WTC11 (cell line): ENCODE measurements at regions not wholly inside any gene's neighbourhood (a gene's known extent, or its start where the extent isn't known, plus 50 kb on each side); places are given as distances from the start of the nearest gene placed in this dataset.

Experiments used
- ATAC-seq: fragments of 200-7000 bp; cut with Tn5 transposase; 2 replicates; pipeline ENCODE4 v1.10.0; 2021; ENCODE audit warnings: mild to moderate bottlenecking, moderate library complexity
- CTCF ChIA-PET: fragments of 300-600 bp; sonication (Branson Sonifier 250); formaldehyde crosslinking; loops from one replicate; lab custom pipeline; 2021; ENCODE audit warnings: antibody characterized with exemption; lab: Charles Lee
- POLR2A ChIA-PET: fragments of 350-600 bp; sonication (Branson Sonifier 250); formaldehyde crosslinking; loops from one replicate; lab custom pipeline; 2021; ENCODE audit warnings: antibody characterized with exemption; lab: Charles Lee
- DNase-seq: peaks from one replicate; pipeline ENCODE4 v3.0.0; 2021; ENCODE audit warnings: low spot score
- H3K27ac Mint-ChIP-seq: 2 replicates; pipeline ENCODE4 v1.8.0; 2021; ENCODE audit warnings: mixed read lengths
- H3K27me3 Mint-ChIP-seq: 2 replicates; pipeline ENCODE4 v1.8.0; 2021; ENCODE audit warnings: low read depth, mild to moderate bottlenecking, moderate library complexity, mixed read lengths
- H3K36me3 Mint-ChIP-seq: 2 replicates; pipeline ENCODE4 v1.8.0; 2021; ENCODE audit warnings: mixed read lengths
- H3K4me1 Mint-ChIP-seq: 2 replicates; pipeline ENCODE4 v1.8.0; 2022; ENCODE audit warnings: mixed read lengths
- H3K4me3 Mint-ChIP-seq: 2 replicates; pipeline ENCODE4 v1.8.0; 2021; ENCODE audit warnings: mild to moderate bottlenecking, moderate library complexity, mixed read lengths
- H3K9me3 Mint-ChIP-seq: 2 replicates; pipeline ENCODE4 v1.8.0; 2021; ENCODE audit warnings: mixed read lengths
- AFF4 ChIP-seq: sonication (generic); formaldehyde crosslinking; IDR thresholded peaks from 2 replicates; pipeline ENCODE4 v1.8.1; 2023; ENCODE audit warnings: mild to moderate bottlenecking, missing genetic modification reagents, borderline replicate concordance
- ATF6 ChIP-seq: sonication (generic); formaldehyde crosslinking; IDR thresholded peaks from 2 replicates; pipeline ENCODE4 v1.8.1; 2023; ENCODE audit warnings: mild to moderate bottlenecking, missing genetic modification reagents
- CDX4 ChIP-seq: fragments of 250-450 bp; sonication (Bioruptor Pico); IDR thresholded peaks from 2 replicates; pipeline ENCODE4 v1.9.0; 2021; ENCODE audit warnings: moderate library complexity, mild to moderate bottlenecking, inconsistent platforms, borderline replicate concordance
- CTCF ChIP-seq: fragments of 200-600 bp; IDR thresholded peaks from 2 replicates; pipeline ENCODE4 v1.8.0; 2022; ENCODE audit warnings: antibody characterized with exemption
- E2F5 ChIP-seq: sonication (generic); formaldehyde crosslinking; IDR thresholded peaks from 2 replicates; pipeline ENCODE4 v1.8.1; 2022; ENCODE audit warnings: mild to moderate bottlenecking, moderate library complexity, missing genetic modification reagents
- ERG ChIP-seq: fragments of 250-450 bp; sonication (Bioruptor Pico); IDR thresholded peaks from 2 replicates; pipeline ENCODE4 v1.8.0; 2021; ENCODE audit warnings: mild to moderate bottlenecking
- ETV6 ChIP-seq: sonication (generic); formaldehyde crosslinking; IDR thresholded peaks from 2 replicates; pipeline ENCODE4 v1.8.1; 2022; ENCODE audit warnings: mild to moderate bottlenecking, missing genetic modification reagents
- FOXP4 ChIP-seq: sonication (generic); formaldehyde crosslinking; IDR thresholded peaks from 2 replicates; pipeline ENCODE4 v1.8.0; 2022; ENCODE audit warnings: mild to moderate bottlenecking, missing genetic modification reagents
- GABPB1 ChIP-seq: sonication (generic); formaldehyde crosslinking; IDR thresholded peaks from 2 replicates; pipeline ENCODE4 v1.8.1; 2023; ENCODE audit warnings: mild to moderate bottlenecking, missing genetic modification reagents
- KAT7 ChIP-seq: sonication (generic); formaldehyde crosslinking; IDR thresholded peaks from 2 replicates; pipeline ENCODE4 v1.8.1; 2023; ENCODE audit warnings: missing genetic modification reagents, mild to moderate bottlenecking, borderline replicate concordance
- MYBL2 ChIP-seq: sonication (generic); formaldehyde crosslinking; IDR thresholded peaks from 2 replicates; pipeline ENCODE4 v1.8.1; 2023; ENCODE audit warnings: mild to moderate bottlenecking, moderate library complexity, missing genetic modification reagents
- NFE2L1 ChIP-seq: sonication (generic); formaldehyde crosslinking; IDR thresholded peaks from 2 replicates; pipeline ENCODE4 v1.8.1; 2023; ENCODE audit warnings: missing genetic modification reagents
- OVOL2 ChIP-seq: fragments of 250-450 bp; sonication (Bioruptor Pico); IDR thresholded peaks from 2 replicates; pipeline ENCODE4 v1.9.0; 2021; ENCODE audit warnings: mild to moderate bottlenecking, borderline replicate concordance
- SOX15 ChIP-seq: fragments of 250-450 bp; sonication (Bioruptor Pico); IDR thresholded peaks from 2 replicates; pipeline ENCODE4 v1.9.0; 2021; ENCODE audit warnings: mild to moderate bottlenecking
- TCF7 ChIP-seq: sonication (generic); formaldehyde crosslinking; IDR thresholded peaks from 2 replicates; pipeline ENCODE4 v1.8.0; 2022; ENCODE audit warnings: mild to moderate bottlenecking, low read depth, missing genetic modification reagents, moderate library complexity
- TEAD1 ChIP-seq: sonication (generic); formaldehyde crosslinking; IDR thresholded peaks from 2 replicates; pipeline ENCODE4 v1.8.0; 2022; ENCODE audit warnings: mild to moderate bottlenecking, missing genetic modification reagents
- ZBTB21 ChIP-seq: sonication (generic); formaldehyde crosslinking; IDR thresholded peaks from 2 replicates; pipeline ENCODE4 v1.8.1; 2023; ENCODE audit warnings: mild to moderate bottlenecking, missing genetic modification reagents, borderline replicate concordance
- ZNF232 ChIP-seq: sonication (generic); formaldehyde crosslinking; IDR thresholded peaks from 2 replicates; pipeline ENCODE4 v1.8.0; 2022; ENCODE audit warnings: mild to moderate bottlenecking, missing genetic modification reagents
- ZNF317 ChIP-seq: sonication (generic); formaldehyde crosslinking; IDR thresholded peaks from 2 replicates; pipeline ENCODE4 v1.8.1; 2023; ENCODE audit warnings: low read depth, mild to moderate bottlenecking, moderate library complexity, missing genetic modification reagents, borderline replicate concordance
- ZNF671 ChIP-seq: fragments of 250-450 bp; sonication (Bioruptor Pico); IDR thresholded peaks from 2 replicates; pipeline ENCODE4 v1.8.0; 2021; ENCODE audit warnings: mild to moderate bottlenecking
- TF ChIP-seq, protein P1 (sequence below): sonication (generic); formaldehyde crosslinking; IDR thresholded peaks from 2 replicates; pipeline ENCODE4 v1.8.0; 2022; ENCODE audit warnings: mild to moderate bottlenecking, missing genetic modification reagents

DNA sequence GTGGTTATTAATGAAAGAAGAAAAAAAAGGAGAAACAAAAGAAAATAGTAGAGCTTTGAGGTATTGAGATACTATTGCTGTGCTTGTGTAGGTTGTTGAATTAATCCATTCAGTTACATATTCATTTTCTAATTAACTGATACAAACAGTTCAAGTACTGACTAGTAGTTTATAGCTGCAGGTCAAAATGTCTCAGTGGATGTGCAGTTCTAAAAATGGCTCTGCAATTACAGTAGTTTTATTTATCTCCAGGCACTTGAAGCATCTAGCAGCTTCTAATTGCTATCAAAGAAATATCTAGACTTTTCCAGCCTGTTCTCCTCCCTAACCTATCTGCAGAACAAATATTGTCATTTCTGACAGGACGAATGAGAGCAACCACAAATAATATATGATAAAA, 1887.7 kb upstream of the PCDH7 start:
- no peak for TF ChIP-seq AFF4 (CRISPR knock-in tag)
- no peak for TF ChIP-seq E2F5 (CRISPR knock-in tag)
- no peak for TF ChIP-seq ERG (CRISPR knock-in tag)
- no peak for TF ChIP-seq GABPB1 (CRISPR knock-in tag)
- TF ChIP-seq ATF6 = no peak
- TF ChIP-seq, protein P1, sequence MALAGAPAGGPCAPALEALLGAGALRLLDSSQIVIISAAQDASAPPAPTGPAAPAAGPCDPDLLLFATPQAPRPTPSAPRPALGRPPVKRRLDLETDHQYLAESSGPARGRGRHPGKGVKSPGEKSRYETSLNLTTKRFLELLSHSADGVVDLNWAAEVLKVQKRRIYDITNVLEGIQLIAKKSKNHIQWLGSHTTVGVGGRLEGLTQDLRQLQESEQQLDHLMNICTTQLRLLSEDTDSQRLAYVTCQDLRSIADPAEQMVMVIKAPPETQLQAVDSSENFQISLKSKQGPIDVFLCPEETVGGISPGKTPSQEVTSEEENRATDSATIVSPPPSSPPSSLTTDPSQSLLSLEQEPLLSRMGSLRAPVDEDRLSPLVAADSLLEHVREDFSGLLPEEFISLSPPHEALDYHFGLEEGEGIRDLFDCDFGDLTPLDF (CRISPR knock-in tag) = no peak
- no peak for TF ChIP-seq TEAD1 (CRISPR knock-in tag)
- TF ChIP-seq CDX4 (CRISPR knock-in tag) = no peak
- no peak for TF ChIP-seq ZBTB21 (CRISPR knock-in tag)
- TF ChIP-seq FOXP4 (CRISPR knock-in tag) = no peak
- CTCF ChIA-PET = no interaction called here
- DNase-seq (no peak), ATAC-seq (no peak)
- peaks cover 12% of the 10 kb centered on the region for H3K4me1 Mint-ChIP-seq
- H3K9me3 Mint-ChIP-seq = peaks cover 17% of the 10 kb centered on the region
- POLR2A ChIA-PET = no interaction called here
- no peak overlapping the region for H3K4me3 Mint-ChIP-seq
- no peak overlapping the region for H3K27ac Mint-ChIP-seq
- H3K36me3 Mint-ChIP-seq = peaks cover 4% of the 10 kb centered on the region
- H3K27me3 Mint-ChIP-seq = no peaks in the 10 kb centered on the region

- Mint-ChIP-seq H3K4me3 (no peak overlapping the region), H3K9me3 (peaks cover 8% of the 10 kb centered on the region), H3K4me1 (peaks cover 12% of the 10 kb centered on the region), H3K27me3 (no peaks in the 10 kb centered on the region), H3K36me3 (peaks cover under 1% of the 10 kb centered on the region; the same call in 1 of the 2 replicates), H3K27ac (no peak overlapping the region)
- DNase-seq (no peak), ATAC-seq (no peak)
- ChIA-PET CTCF (no interaction called here), POLR2A (no interaction called here)
- TF ChIP-seq TCF7 (CRISPR knock-in tag) = no peak
- TF ChIP-seq CTCF = no peak
- no peak for TF ChIP-seq SOX15
- no peak for TF ChIP-seq ZNF317 (CRISPR knock-in tag)
- no peak for TF ChIP-seq MYBL2 (CRISPR knock-in tag)
- no peak for TF ChIP-seq NFE2L1 (CRISPR knock-in tag)
- no peak for TF ChIP-seq ZNF232 (CRISPR knock-in tag)
- TF ChIP-seq OVOL2 = no peak
- TF ChIP-seq ZNF671 = no peak
- TF ChIP-seq KAT7 (CRISPR knock-in tag) = no peak
- TF ChIP-seq ETV6 (CRISPR knock-in tag) = no peak
These were observed 1886.0 kb upstream of the PCDH7 start for GRCh38 chr4:28834120-28834519.
